Stimulated activated CD8-positive, alpha-beta memory T cell treated with anti-CD3 and anti-CD28 coated beads, Interleukin-15, amount 100 ng/mL, for 1 hour (primary cell): ENCODE measurements at regions not wholly inside any gene's neighbourhood (a gene's known extent, or its start where the extent isn't known, plus 50 kb on each side); places are given as distances from the start of the nearest gene placed in this dataset.
"Not testable (repeated sequence)": the region's sequence is repeated elsewhere in the genome, so short reads cannot be mapped to it uniquely, and the experiment has no call there.

Source experiments
- DNase-seq: peaks from one replicate; pipeline ENCODE4 v3.0.0-alpha.2; 2020; ENCODE audit warnings: low read depth

DNA sequence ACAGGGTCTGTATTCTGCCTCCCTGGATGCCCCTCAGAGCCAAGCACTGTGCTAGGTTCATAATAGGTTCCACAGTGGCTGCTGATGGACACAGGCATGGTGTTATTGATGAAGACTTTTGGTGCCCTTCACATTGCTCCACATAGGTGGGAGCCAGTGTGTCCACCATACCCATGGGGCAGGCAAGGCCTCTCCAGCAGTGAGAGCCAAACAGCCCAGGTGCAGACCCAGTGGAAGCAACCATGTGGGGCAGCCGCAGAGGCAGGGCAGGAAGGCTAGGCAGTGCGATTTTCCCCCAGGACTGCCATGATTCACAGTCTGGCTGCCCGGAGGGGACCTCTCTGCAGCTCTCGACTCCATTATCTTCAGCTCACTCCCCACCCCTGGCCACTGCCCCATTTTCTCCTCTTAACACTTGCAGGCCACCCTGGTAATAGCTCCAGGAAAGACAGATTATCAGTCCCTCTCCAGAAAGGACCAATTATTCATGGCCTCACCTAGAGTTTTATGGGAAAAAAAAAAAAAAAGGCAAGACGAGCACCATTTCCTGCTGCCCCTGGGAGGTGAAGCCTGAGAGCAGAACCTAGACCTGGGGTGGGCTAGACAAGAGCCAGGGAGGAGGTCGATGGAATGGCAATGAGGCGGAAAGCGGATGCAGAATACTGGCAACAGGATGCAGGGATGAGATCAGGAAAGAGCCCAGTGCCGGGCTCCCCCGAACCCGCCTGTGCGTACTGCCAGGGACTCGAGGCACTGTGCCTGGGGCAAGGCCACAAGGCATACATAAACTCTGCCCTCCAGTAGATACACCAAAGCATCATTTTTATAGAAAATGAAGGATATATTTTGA, 343.0 kb upstream of the NCAM1 start:
- DNase-seq = no peak

DNA sequence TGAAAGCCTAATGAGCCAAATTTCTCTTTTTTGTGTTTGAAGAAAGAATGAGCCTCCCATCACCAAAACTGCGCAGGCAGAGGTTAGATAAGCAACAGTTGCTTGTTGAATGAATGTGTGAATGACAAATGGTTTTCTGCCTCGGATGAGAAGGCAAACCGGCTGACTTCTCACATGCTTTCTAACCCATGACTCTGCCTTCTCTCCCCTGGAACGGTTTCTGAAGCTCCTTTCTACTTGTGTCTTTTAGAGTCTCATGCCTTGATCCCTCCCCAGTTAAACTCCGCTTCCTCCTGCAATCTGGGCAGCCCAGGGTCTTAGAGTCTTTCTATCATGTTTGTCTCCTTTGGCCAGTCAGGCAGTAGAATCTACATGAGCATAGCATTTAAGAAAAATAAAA, 342.1 kb upstream of the NCAM1 start:
- no peak for DNase-seq

DNA sequence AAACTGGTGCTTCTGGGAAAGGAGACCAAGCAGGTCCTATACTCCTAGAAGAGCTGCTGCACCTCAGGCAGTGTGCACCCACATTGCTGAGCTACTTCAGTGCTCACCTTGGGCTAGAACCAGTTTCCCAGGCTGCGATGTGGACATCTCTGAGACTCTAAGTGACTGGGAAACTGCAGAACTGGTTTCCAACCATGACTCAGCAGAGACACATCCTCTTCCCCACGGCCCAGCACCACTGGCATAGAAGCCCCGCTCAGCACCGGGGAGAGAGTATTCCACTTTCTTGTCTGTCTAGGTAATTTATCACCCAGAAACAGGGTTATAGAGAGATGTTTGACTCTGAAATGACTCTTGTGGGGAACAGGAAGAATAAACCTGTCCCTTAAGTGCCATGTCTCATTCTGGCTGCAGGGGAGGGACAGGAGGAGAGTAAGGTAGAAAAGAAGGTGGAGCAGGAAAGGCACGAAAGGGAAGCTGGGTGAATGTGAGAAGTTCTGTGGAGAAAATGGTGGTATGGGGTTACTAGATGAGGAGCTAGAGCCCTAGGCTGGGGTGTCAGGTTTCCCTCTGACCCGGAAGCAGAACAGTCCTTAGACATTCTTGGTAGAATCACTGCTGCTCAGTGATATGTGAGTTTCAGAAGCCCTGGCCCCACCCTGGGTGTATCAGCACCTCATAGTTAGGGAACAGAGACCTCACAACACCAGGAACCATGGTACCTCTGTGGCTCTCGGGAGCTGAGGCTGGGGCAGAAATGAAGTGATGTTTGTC, 340.4 kb upstream of the NCAM1 start:
- no peak for DNase-seq

DNA sequence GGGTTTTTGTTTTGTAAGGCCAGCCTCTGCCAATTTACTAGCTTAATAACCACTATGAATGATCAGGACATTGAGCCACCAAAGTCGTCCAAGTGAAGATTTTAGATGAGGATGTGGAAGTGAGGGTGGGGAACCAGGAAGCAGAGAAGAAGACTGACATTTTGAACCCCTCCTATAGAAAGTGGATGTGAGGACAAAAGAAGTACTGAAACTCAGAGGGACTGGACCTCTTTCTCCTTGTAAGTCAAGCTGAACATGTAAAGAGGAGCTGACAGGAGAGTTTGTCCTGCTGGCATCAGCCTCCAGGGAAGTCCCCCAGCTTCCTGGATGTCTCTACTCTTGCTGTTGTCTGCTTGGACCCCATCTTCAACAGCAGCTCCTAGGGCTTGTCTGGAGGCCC, 338.2 kb upstream of the NCAM1 start:
- no peak for DNase-seq

DNA sequence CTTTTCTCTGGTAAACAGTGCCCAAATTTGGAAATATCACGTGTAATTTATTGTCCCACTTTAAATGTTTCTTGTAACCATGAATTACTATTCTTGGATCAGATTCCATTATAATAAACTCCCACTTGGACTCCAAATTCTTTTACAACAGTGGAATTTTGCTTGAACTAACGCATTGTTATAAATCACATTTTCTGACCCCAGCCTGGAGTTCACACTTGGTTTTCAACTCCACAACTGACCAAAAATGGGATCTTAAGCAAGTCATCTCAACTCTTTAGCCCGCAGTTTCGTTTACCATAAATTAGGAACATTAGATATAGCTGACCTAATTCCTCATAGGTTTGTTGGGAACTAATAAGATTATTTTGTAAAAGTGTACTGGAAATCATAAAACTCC, 336.8 kb upstream of the NCAM1 start:
- DNase-seq = no peak

DNA sequence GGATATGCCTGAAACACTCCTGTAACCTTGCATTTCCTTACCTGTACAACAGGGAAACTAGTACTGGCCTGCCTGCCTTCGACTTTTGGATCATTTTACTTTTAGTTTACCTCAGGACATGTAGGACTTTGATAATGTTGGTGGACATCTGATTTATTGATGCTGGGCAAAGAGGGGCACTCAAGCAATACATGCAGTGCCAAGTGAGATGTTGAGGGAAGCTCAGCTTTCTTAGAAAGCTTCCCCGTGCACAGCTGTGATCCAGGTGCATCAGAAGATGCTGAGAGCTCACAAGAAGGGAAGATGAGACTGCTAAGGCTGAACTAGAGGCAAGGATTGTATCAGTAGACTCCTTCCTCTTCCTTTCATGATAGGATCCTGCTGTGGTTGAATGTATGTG, 336.2 kb upstream of the NCAM1 start:
- not testable (repeated sequence) for DNase-seq

DNA sequence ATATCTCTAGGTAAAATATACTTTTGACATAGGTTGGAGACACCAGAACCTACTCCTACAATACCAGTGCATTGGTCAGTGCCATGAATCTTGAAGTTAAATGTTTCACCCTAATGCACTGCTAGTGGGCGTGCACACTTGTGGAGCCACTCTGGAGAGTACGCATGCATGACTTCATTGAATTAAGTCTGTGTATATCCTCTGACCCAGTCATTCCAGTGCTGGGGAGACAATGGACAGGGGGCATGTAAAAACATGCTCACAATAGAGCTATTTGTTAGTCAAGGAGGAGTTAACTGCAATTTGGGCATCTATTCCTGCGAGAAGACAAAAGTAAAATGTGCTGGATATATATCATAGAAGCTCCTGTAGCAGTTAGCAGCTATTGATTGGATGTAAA, 335.4 kb upstream of the NCAM1 start:
- DNase-seq = no peak

DNA sequence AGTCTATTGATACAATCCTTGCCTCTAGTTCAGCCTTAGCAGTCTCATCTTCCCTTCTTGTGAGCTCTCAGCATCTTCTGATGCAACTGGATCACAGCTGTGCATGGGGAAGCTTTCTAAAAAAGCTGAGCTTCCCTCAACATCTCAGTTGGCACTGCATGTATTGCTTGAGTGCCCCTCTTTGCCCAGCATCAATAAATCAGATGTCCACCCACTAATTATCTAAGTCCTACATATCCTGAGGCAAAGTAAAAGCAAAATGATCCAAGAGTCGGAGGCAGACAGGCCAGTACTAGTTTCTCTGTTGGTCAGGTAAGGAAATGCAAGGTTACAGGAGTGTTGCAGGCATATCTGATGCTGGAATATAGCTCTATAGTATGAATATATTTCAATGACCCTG, 334.5 kb upstream of the NCAM1 start:
- DNase-seq = no peak

DNA sequence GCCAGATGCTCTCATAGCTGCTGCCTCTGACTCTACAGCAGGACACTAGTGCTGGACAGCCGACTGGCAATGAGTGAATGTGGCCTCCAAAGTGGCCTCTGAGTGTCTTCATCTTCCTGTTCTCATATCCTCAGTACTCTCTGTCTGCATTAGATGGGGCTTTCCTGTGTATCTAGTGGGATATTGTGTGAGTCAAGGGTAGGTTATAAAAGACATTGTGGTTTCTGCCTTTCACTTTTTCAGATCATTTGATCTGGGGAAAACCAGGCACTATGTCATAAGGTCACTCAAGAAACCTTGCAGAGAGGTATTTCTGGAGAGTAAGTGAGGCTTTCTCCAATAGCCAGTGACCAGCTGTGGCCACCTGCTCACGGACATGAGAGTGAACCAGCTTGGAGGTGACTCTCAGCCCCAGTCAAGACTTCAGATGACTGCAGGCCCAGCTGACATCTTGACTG, 333.6 kb upstream of the NCAM1 start:
- no peak for DNase-seq

DNA sequence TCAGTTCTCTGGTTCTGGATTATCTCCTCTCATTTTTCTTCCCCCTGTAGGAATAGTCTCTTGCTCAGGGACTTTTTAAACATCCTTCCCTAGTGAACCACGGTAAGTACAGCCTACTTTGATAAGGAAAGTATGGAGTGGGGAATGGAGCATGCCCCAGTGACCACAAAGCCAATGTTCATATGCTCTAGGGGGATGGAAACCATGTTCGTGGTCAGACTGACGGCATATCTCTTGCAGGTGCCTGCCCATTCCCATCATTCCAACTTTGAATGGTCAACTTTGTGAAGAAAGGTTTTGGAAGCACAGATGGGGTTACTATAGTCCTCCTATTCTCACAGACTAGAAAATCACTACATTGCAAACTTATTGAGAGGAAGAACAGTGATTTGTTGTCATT, 332.5 kb upstream of the NCAM1 start:
- DNase-seq = no peak

DNA sequence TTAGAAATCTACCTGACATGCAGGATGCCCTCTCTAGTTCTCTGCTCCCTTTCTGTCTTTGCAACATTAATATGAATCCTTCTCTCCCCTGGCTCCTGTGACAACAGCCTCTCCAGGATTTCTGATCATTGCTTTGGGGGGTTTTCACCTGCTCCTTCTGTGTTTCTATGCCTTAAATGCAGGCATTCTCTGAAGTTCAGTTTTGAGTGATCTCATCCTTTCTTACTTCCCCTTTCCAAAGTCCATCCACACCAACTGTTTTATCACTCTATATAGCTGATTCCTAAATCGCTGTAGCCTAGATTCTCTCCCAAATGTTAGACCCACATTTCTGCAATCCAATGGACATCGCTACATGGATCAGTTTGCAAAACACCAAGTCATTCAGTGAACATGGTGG, 330.7 kb upstream of the NCAM1 start:
- DNase-seq = no peak

DNA sequence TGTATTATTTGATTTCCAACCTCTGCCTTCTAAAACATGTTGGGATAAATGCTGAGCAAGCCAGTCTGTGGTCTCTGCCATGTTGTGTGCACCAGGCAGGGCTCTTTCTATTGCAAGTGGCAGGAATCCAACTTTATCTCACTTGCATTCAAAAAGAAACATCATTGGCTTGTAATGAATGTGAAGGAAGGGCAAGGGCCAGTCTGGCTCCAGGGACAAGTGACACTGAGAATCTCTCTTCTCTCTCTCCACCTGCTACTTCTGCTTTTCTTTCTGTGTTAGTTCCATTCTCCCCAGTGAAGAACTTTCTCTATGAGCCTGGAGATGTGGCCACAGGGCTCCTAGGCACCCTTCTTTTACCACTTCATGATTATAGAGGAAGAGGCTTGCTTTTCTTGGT, 329.9 kb upstream of the NCAM1 start:
- no peak for DNase-seq

DNA sequence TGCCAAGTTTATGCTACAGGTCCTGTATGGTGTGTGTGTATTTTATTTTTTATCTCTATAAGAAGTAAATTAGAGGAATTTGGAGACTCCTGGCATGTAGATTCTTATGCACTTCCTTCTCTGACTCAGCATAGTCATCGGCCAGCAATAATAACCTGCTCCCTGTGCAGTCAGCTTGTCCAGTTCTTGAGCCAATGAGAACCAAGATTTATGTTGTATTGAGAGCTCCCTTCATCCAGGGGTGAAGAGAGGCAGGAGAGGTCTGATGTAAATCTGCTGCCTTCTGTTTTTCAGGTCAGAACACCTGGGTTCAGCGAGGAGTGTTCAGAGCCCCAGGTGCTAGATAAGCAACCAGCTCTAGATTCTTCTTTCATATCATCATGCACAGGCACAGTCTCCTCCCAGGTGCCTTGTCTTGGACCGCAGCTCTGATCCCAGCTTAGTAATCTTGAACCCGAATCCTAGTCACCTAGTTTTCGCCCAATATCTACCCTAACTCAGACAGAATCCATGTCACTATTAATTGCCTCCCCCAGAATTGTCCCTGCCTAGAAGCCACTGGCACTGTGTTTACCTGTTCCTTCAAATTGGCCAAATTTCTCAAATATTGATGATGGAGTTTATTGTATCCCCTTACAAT, 328.2 kb upstream of the NCAM1 start:
- DNase-seq = no peak

DNA sequence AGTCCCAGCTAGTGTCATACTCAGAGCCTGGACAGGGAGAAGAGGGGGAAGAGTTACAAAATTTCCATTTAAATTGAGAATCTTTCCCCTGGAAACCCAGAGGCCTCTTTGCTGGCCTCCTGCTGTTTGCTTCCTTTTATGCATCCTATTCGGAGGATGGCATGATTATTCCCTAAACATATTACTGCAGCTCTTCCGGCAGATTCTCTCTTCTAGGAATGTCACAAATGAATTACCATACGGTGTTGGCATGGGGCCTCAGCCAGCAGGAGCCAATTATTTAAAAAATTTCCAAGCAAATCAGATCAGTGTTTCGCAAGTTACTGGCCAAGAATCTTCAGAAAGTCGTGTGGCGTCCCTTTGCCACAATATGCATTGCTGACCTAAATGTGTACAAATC, 326.7 kb upstream of the NCAM1 start:
- no peak for DNase-seq

DNA sequence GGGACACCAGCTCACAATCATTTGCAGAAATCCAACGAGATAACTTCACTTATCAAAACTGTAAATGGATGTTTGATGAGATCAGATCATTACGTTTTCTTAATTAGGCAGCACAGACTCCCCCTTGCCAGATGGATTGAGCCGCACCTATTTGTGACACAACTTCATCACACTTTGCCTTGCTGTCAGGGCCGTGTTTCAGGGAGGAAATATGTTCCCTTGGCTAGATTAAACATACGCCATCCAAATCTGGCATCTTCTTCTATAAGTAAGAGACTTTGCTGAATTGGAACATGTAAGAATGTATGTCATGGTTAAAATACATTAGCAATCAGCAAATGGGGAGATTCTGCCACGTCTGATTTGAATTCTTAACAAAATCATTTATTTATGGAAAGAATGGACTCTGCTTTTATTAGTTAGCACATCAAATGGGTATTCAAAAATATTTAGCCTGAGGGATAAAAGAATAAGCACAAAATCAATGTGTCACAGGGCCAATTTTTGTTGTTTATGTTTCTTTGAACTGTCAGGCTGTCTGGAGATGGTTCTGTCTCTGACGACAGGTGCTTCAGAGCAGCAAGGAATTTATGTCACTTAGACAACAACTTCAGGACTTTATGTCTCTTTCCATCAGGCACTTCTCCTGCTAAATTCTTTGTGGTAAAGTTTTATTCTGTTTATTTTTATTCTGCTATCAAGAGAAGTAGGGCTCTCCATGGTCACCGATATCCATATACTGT, 326.1 kb upstream of the NCAM1 start:
- no peak for DNase-seq

DNA sequence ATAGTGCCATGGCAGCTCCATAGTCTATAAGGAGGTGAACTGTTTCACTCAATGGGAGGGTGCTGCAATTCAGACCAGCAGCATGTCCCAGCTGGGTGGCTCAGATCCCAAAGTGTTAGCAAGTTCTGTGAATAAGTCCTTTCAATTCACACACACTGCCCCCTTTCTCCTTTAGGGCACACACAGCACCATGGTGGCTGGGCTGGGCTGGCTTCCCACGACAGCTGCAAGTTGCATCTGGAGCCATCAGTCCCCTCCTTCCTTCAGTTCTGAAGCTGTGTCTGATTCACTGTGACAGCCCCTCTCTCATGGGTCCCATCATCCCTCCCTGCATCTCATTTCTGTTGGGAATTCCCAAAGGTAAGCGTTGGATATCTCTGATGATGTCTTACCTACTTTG, 324.1 kb upstream of the NCAM1 start:
- DNase-seq = no peak

DNA sequence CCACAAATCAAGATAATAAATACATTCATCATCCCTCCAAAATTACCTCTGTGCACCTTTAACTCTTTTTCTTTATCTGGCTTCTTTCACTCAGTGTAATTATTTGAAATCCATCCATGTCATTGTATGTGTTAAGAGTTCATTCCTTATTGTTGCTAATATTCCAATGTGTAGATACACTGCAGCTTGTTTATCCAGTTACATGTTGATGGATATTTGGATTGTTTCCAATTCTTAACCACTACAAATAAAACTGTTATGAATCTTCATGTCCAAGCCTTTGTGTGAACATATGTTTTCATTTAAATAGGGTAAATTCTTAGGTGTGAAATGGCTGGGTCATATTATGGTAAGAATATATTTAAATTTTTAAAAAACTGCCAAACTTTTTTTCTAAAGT, 323.3 kb upstream of the NCAM1 start:
- DNase-seq = no peak

DNA sequence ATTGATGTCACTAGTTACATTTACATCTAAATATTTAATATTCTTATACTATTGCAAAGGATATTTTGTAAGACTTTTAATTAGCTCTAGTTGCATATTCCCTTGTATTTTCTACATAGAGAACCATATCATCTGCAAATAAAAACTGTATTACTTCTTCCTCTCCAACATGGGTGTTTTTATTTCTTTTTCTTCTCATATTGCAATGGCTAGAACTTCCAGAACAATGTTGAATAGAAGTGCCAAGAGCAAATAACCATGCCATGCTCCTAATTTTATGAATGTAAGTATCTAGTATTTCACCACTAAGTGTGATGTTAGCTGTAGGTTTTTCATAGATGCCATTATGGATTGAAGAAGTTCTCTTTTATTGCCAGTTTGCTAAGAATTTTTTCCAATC, 321.8 kb upstream of the NCAM1 start:
- no peak for DNase-seq

DNA sequence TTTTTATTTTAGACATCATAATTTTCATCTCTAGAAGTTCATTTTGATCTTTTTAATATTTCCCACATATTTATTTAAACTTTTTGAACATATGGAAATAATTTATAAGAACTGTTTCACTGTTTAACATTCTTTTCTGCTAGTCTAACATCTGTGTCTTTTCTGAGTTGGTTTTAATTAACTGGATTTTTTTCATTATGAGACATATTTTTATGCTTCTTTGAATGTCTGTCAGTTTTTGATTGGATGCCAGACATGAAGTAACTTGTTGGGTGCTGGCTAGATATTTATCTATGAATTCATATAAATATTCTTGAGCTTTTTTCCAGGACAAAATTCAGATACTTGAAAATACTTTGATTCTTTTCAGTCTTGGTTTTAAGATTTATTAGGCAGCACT, 317.8 kb upstream of the NCAM1 start:
- DNase-seq = no peak

DNA sequence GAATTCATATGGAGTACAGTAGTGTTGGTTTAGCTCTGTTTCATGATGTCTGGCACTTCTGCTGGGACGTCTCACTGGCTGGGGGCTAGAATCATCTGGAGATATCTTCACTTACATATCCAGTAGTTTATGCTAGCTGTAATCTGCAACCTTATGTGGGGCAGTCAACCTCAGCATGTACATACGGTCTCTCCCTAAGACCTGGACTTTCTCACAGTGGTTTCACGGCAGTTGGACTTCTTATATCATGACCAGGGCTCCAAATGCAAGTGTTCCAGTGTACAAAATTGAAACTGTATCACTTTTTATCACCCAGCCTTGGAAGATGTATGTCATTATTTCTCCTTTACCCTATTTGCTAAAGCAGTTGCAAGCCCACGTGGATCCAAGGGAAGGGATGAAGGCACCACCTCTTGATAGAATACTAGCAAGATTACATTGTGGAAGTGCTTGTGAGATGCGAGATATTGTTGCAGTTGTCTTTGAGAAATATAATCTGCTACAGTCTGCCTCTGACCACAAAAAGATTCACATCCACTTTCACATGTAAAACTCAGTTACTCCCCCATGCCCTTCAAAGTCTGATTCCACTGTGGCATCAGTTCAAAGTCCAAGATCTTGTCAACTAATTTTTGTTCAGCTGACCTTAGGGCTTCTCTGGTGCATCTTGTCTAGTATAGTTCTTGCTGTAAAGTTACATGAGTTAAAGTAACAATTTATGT, 316.6 kb upstream of the NCAM1 start:
- DNase-seq = no peak

DNA sequence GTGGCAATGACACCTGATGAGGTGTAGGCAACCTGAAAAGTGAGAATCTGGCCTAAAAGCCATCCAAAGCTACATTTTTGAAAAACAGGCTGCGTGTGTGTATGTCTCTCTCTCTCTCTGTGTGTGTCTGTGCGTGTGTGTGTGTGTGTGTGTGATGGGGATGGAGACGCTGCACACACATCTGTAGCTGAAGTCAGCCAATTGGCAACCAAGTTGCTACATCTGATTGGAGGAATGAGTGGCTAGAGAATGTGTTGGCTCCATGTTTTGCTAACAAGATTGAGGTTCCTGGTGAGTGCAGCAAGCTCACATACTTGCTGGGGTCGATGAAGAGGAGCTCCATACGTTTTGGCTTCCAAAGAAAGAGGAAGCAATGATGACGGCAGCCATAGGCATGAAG, 311.4 kb upstream of the NCAM1 start:
- no peak for DNase-seq

DNA sequence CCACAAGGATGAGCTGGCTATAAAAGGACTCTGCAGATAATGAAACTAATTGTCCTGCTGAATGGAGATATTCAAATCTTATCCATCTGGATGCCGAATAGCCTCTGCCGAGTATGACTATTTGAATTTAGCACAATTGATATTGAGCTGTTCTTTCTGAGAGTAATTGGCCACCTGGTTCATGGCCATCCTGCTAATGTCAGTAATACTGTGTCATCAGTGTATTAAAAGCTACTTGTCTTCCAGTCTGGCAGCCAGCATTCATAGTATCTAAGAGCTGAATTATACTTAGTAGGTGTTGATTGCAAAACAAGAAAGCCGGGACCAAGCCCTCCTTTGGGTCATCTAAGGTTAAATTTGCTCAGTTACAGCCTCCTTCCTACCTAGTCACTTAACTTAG, 310.7 kb upstream of the NCAM1 start:
- no peak for DNase-seq
